ENCODE measurements at regions not wholly inside any gene's neighbourhood (a gene's known extent, or its start where the extent isn't known, plus 50 kb on each side); places are given as distances from the start of the nearest gene placed in this dataset.

GRCh38 chrX:16464369-16464768 is 185.6 kb upstream of the S100G start:
- DNase-seq (no peak), ATAC-seq (no peak)
- Histone ChIP-seq H3K36me3 (replicated peaks in 1 of 2; ENCODE audit: insufficient read depth in 1 of 2, low read depth in 2 of 2) (no peaks in the 10 kb centered on the region), H3K27ac (no peak overlapping the region), H3K4me3 (no peak overlapping the region), H3K4me1 (no peaks in the 10 kb centered on the region), H3K9me3 (no peaks in the 10 kb centered on the region), H3K27me3 (no peaks in the 10 kb centered on the region)
- TF ChIP-seq POLR2A (IDR thresholded peaks at IDR 0.05): no peak
- TF ChIP-seq, protein P1, sequence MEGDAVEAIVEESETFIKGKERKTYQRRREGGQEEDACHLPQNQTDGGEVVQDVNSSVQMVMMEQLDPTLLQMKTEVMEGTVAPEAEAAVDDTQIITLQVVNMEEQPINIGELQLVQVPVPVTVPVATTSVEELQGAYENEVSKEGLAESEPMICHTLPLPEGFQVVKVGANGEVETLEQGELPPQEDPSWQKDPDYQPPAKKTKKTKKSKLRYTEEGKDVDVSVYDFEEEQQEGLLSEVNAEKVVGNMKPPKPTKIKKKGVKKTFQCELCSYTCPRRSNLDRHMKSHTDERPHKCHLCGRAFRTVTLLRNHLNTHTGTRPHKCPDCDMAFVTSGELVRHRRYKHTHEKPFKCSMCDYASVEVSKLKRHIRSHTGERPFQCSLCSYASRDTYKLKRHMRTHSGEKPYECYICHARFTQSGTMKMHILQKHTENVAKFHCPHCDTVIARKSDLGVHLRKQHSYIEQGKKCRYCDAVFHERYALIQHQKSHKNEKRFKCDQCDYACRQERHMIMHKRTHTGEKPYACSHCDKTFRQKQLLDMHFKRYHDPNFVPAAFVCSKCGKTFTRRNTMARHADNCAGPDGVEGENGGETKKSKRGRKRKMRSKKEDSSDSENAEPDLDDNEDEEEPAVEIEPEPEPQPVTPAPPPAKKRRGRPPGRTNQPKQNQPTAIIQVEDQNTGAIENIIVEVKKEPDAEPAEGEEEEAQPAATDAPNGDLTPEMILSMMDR (IDR thresholded peaks at IDR 0.05): no peak
- WGBS, 2 donors: 48 to 49% methylated on average over 4 of the region's 4 CpGs
- intact Hi-C loops (cut with DNase I): no loop called here

- 68 to 78% methylated on average over 4 to 5 of the region's 5 CpGs for WGBS, 2 donors
- H3K27ac ChIP-seq: no peak overlapping the region
- TF ChIP-seq, protein P1 (IDR thresholded peaks at IDR 0.05): no peak
- TF ChIP-seq POLR2A (IDR thresholded peaks at IDR 0.05): no peak
- H3K4me1 ChIP-seq: no peaks in the 10 kb centered on the region
- H3K27me3 ChIP-seq: no peaks in the 10 kb centered on the region
- intact Hi-C loops (cut with DNase I): no loop called here
- H3K36me3 ChIP-seq (replicated peaks in 1 of 2; ENCODE audit: insufficient read depth in 1 of 2, low read depth in 2 of 2): no peaks in the 10 kb centered on the region
- ATAC-seq (no peak), DNase-seq (no peak)
- no peaks in the 10 kb centered on the region for H3K9me3 ChIP-seq
- no peak overlapping the region for H3K4me3 ChIP-seq
Observed at GRCh38 chrX:16465081-16465876, 184.7 kb upstream of the S100G start.

DNA sequence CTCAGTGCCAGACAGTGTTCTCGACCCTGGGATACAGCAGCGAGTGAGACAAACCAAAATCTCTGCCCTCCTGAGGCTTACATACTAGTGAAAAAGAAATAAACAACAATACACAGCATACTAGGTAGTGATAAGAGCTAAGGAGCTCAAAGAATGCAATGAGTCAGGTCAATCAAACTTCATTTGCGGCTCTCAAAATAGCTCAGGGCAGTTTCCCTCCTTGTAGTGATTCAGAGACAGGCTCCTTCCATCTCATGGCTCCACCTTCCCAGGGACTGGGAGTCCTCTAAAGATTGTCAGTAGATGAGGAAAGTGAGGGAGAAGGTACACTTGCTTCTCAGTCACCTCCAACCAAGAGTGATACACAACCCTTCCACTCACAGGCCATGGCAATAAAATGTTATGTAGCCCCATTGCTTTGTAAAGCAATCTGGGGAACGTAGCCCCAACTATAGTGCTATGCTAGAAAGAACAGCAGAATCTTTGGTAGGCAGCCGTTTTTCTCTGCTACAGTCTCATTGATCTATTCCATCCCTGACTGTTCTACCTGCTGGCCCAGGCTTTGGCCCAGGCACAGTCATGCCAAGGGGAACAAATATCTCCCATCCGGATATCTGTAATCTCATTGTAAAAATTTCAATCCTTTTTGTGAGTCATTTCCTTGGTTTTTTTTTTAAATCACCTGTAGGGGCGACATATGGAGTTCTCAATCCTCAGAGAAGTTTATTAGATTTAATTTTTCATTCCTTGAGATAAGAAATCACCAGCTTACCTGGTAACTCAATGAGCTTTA is 183.1 kb upstream of the S100G start:
- Histone ChIP-seq H3K36me3 (replicated peaks in 1 of 2; ENCODE audit: insufficient read depth in 1 of 2, low read depth in 2 of 2) (no peaks in the 10 kb centered on the region), H3K4me1 (no peaks in the 10 kb centered on the region), H3K9me3 (no peaks in the 10 kb centered on the region), H3K27ac (no peak overlapping the region), H3K27me3 (no peaks in the 10 kb centered on the region), H3K4me3 (no peak overlapping the region)
- WGBS, 2 donors: 68 to 69% methylated on average over 7 of the region's 7 CpGs
- intact Hi-C loops (cut with DNase I): no loop called here
- TF ChIP-seq, protein P1 (IDR thresholded peaks at IDR 0.05): no peak
- no peak for TF ChIP-seq POLR2A (IDR thresholded peaks at IDR 0.05)
- DNase-seq (no peak), ATAC-seq (no peak)

GRCh38 chrX:16469870-16470269 is 180.1 kb upstream of the S100G start:
- 73 to 92% methylated on average over 2 to 4 of the region's 5 CpGs for WGBS, 2 donors
- Histone ChIP-seq H3K27ac (no peak overlapping the region), H3K9me3 (no peaks in the 10 kb centered on the region), H3K4me3 (no peak overlapping the region), H3K4me1 (no peaks in the 10 kb centered on the region), H3K36me3 (replicated peaks in 1 of 2; ENCODE audit: insufficient read depth in 1 of 2, low read depth in 2 of 2) (no peaks in the 10 kb centered on the region), H3K27me3 (no peaks in the 10 kb centered on the region)
- intact Hi-C loops (cut with DNase I): no loop called here
- DNase-seq (peak in 1 of 4 donors; percentile 29), ATAC-seq (no peak)
- no peak for TF ChIP-seq POLR2A (IDR thresholded peaks at IDR 0.05)
- TF ChIP-seq, protein P1 (IDR thresholded peaks at IDR 0.05): peak in 1 of 7 experiments; percentile 36

Measured in body of pancreas (tissue), 4 donors.